Amniotic epithelial cell (primary cell): ENCODE measurements at regions not wholly inside any gene's neighbourhood (a gene's known extent, or its start where the extent isn't known, plus 50 kb on each side); places are given as distances from the start of the nearest gene placed in this dataset.
A peak's percentile ranks its signal among the peaks of the same experiment; 100 is the strongest.

Experiments
- DNase-seq: peaks from one replicate; pipeline ENCODE4 v3.0.0-alpha.2; 2010; ENCODE audit warnings: low read depth

DNA sequence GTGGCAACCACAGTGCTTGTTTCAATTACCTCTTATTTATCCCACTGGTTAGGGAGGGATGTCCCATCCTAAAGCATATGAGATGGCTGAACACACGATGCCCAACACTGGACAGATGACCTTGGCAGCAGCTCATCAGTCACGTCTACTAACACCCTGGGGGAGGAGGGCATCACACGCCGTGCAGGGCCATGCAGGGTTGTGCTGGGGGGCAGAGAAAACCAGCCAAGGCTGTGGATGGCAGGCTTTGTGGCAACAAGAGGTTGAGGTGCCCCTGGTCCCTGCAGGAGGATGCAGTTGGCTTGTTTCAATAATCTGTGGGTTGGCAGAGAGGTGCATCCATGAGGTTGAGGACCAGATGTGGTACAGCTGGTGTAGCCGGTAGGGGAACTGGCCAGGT, 293.7 kb upstream of the SULF2 start:
- no peak for DNase-seq

DNA sequence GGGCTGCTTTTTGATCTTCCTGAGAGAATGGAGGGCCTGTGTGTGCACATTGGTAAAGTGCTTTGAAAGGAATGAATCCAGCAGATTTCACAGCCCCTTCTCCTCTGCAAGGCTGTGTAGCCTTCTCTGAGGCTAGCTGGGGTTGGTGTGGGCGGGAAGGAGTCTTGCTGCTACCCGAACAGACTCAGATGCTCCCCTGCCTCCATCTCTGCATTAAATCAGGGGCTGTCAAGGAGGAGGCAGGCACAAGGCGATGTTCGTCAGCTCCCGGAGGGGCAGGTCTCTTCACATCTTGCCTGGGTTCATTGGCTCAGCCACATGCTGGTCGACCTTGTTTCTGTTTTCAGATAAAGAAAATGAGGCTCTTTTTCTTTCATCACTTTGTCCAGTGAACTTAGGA, 291.5 kb upstream of the SULF2 start:
- no peak for DNase-seq

DNA sequence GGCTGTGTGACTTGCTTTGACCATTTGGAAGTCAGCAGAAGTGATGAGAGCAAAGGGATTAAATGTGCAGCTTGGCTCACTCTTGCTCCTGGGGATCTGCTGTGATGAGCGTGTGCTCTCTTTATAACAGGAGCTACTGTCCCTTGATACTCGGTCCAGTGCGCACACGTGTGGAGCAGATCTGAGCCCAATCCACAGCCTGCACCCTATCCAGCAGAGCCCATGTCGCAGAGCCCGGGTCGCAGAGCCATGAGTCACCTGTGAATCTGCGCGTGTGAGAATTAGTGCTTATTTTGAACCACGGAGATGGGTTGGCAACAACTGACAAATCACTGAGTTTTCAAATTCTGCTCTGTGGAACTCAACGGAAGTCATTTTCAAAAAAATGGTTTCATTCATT, 291.0 kb upstream of the SULF2 start:
- no peak for DNase-seq

DNA sequence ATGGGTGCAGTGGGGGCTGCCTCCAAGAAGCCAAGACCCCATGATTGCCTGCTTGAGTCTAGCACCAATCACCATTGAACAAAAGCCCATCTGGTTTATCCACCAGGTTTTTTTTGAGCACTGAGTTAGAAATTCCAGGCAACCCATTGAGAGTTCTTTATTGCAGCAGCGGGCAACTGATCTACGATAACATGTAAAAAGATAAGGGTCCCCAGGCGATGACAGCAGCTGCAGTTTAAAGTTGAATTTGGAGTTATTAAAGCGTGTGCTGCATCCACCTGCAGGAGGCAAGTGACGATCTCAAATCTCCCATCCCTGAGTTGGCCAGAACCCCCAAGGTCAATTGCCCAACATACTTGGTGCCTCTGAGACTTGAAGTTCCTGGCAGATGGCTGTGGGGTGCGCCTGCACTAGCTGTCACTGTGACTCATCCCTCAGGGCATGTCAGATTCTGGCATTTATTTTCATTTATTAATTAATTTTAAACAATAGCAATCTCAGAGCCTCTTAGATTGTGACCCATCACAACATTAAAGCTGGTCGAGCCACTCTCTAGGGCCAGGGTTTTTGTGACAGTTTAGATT, 290.4 kb upstream of the SULF2 start:
- DNase-seq, result no peak

DNA sequence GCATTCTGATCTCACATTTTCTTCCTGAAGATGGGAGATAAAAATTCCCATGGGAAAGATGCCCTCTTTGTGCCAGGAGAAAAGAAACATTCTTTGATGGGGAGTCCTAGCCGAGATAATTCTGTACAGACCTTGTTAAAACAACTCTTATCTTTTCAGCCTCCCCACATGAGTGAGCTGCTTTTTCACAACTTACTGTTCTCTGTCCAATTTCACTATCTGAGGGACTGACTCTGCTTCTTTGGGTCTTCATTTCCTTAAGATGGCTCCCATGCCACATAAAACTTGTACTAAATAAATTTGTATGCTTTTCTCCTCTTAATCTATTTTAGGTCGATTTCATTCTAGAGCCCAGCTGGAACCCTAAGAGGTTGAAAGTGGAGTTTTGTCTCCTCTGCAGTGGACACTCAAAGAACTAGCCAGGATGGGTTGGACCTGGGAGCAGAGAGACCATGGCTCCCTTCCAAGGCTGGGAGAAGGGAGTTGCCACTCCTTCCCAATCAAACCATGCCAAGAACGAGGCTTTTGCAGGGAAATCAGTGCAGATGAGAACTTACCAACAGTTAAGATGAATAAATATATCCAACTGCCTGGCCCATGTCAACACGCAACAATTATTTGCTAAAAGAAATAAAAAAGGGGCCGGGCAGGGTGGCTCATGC, 285.8 kb upstream of the SULF2 start:
- DNase-seq, result peak; percentile 30

DNA sequence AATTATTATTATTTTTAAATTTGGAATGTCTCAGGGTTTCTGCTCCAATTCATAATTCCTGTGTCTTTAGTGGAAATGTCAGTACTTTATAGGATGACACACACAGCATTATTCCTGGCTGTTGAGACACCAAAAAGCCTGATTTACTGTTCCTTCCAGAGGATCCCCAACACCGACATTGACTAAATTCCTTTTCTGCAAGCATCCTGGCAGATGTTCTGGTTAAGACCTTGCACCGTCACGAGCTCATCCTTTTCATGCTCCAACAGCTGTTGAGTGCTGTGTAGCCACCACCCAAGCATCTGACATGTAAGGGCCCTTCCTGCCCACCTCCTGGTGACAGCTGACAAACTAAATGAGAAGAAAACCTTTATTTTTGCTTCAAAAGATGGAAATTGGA, 284.3 kb upstream of the SULF2 start:
- no peak for DNase-seq

DNA sequence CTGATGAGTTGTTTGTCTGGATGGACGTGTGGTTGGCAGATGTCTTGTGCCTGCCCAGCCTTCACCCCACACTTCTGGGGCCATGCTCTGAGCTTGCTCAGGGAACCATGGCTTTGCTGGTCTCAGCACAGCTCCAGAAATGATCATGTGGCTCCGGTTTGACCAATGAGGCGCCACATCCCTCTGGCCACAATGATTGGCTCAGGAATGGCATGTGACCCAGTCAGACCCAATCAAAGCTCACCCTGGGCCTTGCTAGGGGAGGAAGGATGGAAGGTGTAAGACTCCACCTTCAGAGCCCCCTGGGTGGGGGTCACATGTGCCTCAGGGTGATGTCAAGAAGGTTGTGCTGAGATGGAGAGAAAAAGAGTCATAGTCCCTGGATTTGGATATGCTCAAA, 281.6 kb upstream of the SULF2 start:
- no peak for DNase-seq

DNA sequence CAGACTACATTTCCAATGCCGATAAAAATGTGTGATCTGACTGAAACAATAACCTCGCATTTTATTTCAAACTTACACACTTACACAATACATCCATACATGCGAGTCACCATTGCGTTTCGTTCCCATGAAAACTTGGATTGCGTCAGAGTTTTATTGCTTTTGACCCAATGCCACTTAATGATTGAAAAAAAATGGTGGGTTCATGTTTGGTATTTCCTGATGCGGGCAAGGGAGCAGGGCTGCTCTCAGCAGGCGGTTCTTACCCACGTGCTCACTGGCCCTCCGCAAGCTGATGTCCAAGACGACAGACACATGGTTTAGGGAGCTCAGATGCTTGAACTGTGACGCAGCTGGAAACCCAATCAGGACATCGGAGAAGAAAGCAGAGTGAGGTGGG, 281.0 kb upstream of the SULF2 start:
- DNase-seq, result no peak

DNA sequence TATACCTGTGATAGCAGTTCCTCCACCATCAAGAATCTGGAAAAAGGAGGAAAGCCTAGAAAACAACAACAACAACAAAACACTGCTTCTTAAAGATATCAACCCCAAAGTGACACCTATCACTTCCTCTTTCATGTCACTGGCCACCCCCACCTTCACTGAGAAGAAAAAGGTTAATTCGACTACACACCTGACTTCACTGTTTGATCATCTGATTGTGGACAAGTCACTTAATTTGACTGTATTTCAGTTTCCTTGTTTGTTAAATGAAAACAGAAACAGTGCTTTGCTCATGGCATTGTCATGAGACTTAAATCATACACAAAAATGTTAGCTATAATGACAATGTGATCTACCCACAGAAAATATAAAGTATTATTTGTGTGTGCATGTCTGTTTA, 280.6 kb upstream of the SULF2 start:
- no peak for DNase-seq

DNA sequence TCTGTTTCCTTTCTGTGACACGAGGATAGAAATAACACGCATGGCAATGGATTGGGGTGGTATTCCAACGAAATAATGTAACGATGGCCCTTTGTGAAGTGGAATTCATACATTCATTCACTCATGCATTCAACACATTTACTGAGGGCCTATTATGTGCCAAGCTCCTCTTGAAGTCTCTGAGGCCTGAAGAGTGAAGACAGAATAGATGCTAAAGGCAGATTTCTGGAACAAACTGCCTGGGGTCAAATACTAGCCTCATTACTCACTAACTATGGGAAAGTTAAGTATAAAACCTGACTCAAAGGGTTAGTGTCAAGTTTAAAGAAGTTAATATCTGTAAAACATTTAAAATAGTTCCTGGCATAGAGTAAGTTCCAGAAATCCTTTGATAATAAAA, 279.6 kb upstream of the SULF2 start:
- peak; percentile 25 for DNase-seq

DNA sequence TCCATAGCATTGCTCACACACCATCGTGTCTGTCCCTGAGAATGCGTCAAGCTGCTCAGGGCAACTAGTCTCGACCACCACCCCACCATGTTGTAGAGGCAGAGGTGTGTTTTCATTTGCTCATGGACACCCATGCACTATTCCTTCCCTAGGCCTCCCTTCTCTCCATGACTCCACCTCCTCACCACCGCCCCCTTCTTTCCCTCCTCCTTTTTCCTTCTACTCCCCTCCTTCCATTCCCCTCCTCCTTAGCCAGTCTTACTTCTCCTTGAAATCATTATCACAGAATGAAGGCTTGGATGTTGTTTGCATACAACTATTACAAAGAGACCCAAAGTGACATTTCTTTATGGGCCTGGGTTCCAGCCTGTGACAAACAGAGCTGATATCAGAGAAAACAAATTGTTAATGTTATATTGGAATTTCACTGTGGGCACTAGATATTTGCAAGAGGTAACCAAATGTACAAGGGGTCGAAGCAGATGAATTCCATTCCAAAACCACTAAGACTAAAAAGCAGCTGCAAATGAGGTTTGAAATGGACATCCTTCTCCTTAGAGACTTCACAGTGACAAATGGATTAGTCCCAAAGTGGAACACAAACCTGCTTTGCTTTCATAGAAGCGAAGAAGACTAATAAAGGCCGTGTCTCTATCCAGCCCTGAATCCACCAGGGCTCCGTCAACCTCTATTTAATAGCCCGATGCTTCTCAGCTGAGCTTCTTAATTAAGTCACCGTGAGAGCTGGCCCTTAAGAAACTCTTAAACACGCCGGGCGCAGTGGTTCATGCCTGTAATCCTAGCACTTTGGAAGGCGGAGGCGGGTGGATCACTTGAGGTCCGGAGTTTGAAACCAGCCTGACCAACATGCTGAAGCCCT, 275.8 kb upstream of the SULF2 start:
- no peak for DNase-seq

DNA sequence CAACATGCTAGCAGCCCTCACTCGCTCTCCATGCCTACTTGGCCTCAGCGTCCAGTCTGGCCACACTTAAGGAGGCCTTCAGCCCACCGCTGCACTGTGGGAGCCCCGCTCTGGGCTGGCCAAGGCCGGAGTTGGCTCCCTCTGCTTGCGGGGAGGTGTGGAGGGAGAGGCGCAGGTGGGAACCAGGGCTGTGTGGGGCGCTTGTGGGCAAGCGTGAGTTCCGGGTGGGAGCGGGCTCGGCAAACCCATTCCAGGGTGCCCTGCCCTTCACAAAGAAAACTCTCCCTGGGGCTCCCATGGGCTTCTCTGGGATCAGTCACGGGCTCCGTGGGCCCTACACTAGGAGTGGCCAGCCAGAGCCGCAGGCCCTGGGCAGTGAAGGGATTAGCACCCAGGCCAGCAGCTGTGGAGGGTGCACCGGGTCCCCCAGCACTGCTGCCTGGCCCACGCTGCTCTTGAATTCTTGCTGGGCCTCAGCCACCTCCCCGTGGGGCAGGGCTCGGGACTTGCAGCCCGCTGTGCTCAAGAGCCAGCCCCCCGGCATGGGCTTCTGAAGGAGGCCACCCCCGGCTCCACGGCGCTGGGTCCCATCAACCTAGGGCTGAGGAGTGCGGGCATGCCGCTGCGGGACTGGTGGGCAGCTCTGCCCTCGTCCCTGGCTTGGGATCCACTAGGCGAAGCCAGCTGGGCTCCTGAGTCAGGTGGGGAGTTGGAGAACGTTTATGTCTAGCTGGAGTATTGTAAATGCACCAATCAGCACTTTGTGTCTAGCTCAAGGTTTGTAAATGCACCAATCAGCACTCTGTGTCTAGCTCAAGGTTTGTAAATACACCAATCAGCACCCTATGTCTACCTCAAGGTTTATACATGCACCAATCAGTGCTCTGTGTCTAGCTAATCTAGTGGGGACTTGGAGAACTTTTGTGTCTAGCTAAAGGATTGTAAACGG, 273.6 kb upstream of the SULF2 start:
- DNase-seq, result no peak

DNA sequence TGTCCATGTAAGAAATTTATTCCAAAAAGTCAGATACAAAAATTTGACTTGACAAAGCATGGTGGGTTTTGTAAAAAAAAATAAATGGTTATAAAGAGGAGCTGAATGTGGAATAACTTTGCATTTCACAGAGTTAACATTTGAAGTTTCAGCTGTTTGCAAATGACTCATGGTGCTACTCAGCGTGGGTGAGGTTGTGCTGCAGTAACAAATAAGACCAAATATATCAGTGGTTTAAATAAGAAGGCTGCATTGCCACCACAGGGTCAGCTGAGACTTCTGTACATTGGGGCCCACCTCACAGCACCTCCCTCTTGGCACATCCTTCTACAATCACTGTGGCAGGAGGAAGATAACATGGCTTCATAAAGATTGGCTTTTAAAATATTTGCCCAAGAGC, 272.5 kb upstream of the SULF2 start:
- no peak for DNase-seq

DNA sequence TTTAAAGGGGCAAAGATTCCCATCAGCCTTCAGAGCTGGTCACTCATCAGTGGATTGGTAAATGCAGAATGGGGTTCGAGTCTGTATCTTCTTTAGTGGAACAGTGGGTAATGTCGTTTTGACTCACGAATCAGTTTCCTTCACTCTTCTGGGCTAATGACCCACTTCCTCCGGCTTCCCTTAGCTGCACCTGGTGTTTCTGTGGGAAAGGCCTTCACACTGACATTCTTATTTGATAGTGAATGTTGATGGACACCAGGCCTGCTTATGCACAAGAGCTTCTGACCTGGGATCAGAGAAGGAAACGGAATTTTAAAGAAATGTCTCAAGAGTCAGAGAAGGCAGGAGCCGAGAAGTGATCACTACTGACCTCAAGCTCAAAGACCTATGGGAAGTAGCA, 272.0 kb upstream of the SULF2 start:
- no peak for DNase-seq

DNA sequence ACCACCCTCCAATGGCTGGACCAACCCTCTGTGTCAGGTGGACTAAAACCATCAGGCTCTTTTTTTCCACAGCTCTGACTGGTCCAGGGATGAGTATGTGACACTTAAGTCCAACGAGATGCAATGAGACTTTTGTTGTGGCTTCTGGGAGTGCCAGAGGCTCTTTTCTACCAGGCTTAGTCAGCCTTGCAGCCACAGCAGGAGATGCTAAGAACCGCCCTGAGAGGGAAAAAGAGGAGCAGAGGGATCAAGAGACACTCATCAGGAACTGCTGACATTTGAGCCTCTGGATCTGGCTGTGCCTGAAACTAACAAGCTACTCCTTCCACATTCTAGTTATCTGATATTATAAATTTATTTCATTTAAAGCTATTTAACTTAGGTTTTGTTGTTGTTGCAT, 270.9 kb upstream of the SULF2 start:
- no peak for DNase-seq

DNA sequence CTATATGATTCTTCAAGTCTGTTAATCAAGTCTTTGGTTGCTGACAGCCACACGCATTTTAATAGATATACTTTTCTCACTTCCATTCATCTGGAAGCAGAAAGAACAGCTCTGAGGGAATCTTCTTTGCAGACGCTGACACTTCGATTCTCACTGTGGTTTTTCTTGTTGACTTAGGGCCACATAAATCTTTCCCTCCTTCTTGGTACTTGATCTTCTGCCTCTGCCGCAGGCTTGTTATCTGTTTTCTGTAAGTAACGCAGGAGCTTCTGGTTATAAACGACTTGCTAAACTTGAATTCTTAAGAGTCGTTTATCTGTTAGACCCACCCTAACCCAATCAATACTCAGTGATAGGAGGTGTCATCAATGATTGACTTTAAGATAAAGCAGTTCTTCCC, 268.8 kb upstream of the SULF2 start:
- peak; percentile 14 for DNase-seq

DNA sequence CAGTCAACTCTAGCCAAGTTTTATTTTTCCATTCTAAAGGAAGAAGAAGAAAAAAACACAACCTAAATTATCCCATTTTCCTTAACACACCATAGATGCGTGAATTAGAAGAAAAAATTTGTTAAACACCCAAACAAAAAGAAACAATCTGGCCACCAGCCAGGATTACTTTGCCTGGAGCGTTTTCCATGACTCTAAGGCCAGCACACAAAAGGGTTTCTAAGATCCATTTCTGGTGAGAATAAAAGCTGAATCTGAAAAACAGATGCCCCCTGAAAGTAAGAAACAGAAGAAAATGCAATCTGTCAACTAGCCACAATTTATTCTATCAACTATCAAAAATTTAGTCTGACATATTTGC, 267.2 kb upstream of the SULF2 start:
- no peak for DNase-seq

DNA sequence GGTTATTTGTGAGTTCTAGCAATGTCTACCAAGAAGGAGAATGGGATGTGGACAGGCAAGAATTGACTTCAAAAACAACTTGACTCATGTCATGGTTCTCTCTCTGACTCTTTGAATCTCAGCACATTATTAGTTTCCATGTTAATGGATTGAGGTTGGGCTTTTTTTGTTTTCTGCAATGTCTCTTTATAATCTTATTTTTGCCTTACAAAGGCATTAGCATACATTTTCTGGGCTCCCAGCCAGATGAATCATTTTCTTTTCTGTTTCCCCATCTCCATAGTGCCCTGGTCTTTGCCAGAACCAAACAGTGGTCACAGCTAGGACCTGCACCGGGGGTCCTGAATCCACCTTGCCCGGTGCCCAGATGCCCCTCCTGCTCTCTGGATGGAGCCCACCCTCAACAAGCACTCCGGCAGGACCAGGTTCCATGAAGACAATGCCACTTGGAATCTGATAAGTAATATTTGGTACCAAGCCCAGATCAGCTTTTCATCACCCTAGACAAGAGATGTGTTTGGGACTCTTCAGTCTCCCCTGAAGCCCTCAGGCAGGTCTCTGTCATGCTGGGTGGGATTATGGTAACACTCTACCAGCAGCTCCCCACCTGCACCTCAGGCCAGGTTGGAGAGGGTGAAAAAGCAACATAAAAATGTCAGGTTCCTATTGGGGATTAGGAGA, 266.7 kb upstream of the SULF2 start:
- peak; percentile 70 for DNase-seq

DNA sequence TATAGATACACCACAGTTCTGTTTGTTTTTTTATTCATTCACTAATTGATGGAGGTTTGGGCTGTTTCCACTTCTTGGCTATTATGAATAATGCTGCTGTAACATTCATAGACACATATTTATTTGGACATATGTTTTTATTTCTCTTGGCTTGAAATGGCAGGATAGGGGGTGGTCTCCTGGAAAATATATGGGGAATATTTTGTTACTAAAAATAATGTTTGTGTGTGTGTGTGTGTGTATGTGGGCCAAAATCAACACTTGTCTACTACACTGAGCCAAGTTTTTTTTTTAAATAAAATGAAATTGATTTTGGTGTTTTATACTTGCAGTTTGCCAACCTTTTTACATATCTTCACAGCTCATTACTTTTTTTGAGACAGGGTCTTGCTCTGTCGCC, 264.4 kb upstream of the SULF2 start:
- DNase-seq, result no peak

DNA sequence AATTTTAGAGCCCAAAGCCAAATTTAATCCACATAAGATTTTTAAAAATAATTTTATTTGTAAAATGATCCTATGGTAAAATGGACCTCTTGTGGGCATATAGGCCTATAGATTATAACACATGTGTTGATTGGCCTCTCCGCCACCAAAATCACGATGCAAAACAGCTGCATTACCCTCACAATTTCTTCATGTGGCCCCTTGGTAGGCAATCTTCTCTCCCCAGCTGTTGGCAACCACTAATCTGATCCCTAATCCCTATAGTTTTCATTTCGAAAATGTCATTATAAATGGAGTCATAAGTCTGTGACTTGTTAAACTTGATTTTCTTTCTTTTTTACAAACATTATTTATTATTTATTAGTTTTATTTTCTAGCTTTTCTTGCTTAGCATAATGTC, 263.9 kb upstream of the SULF2 start:
- DNase-seq, result no peak

DNA sequence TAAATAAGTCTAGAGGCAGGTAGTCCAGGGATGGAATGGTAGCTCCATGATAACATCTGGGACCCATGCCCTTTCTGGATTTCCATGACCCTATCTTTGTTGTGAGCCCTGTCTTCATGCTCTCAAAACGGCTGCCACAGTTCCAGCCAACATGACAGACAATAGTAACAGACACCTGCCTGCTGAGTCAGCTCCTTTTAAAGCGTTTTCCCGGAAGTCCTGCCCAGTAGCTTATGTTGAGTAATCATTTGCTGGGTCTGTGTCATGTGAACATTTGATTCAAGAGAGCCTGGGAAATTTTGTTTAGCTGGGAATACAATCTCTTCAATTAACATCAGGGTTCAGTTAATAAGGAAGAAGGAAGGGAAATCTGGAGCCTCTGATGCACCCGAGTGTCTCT, 262.2 kb upstream of the SULF2 start:
- no peak for DNase-seq

DNA sequence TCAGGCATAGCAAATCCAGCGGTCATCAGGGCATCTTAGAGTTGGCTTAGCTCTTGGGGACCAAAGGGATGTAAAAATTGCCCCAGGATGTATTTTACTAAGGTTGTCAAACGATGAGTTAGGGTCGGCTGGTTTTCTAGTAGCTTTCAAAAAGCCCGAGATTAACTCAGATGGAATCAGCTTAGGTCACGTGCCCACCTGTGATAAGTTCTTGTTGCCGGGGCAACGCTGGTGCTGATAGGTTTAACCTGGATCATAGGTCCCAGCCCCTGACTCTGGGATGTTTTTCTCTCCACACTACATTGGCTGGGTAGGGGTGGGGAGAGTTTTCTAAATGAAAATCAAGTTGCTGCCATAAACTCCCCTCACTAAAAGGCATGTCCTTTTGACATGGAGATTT, 257.3 kb upstream of the SULF2 start:
- no peak for DNase-seq
